Endodermal cell (in vitro differentiated cells): ENCODE measurements at regions not wholly inside any gene's neighbourhood (a gene's known extent, or its start where the extent isn't known, plus 50 kb on each side); places are given as distances from the start of the nearest gene placed in this dataset.
A peak's percentile ranks its signal among the peaks of the same experiment; 100 is the strongest.

ENCODE experiments used
- DNase-seq: peaks from one replicate; pipeline ENCODE4 v3.0.0-alpha.2; 2017
- H3K27ac ChIP-seq: 2 replicates; pipeline ENCODE4 v1.5.1; 2013; ENCODE audit warnings: mild to moderate bottlenecking, low read depth, low read length, moderate library complexity
- H3K27me3 ChIP-seq: 2 replicates; pipeline ENCODE4 v1.6.1; 2013; ENCODE audit warnings: mild to moderate bottlenecking, low read length, moderate library complexity; ENCODE audit not compliant: insufficient read depth, control insufficient read depth, poor library complexity, severe bottlenecking
- H3K36me3 ChIP-seq: 2 replicates; pipeline ENCODE4 v1.7.0; 2013; ENCODE audit warnings: mild to moderate bottlenecking, low read length, moderate library complexity; ENCODE audit not compliant: control insufficient read depth, insufficient read depth
- H3K4me1 ChIP-seq: one replicate; pipeline ENCODE4 v1.7.0; 2013; ENCODE audit warnings: low read length; ENCODE audit not compliant: control insufficient read depth, insufficient read depth
- H3K4me3 ChIP-seq: 2 replicates; pipeline ENCODE4 v1.5.1; 2013; ENCODE audit warnings: mild to moderate bottlenecking, low read length, moderate library complexity
- H3K9ac ChIP-seq: 2 replicates; pipeline ENCODE4 v1.6.1; 2013; ENCODE audit warnings: mild to moderate bottlenecking, low read length, moderate library complexity; ENCODE audit not compliant: poor library complexity, severe bottlenecking; ENCODE audit errors: extremely low read depth
- H3K9me3 ChIP-seq: 2 replicates; pipeline ENCODE4 v1.6.1; 2013; ENCODE audit warnings: mild to moderate bottlenecking, low read length, moderate library complexity; ENCODE audit not compliant: control insufficient read depth
- H3K27ac Mint-ChIP-seq: 2 replicates; pipeline ENCODE4 v1.8.0; 2020; ENCODE audit warnings: mixed read lengths
- H3K27me3 Mint-ChIP-seq: 2 replicates; pipeline ENCODE4 v1.8.0; 2021; ENCODE audit warnings: mild to moderate bottlenecking, mixed read lengths; ENCODE audit not compliant: insufficient read depth
- H3K36me3 Mint-ChIP-seq: 2 replicates; pipeline ENCODE4 v1.8.0; 2020; ENCODE audit warnings: low read depth, mixed read lengths
- H3K4me1 Mint-ChIP-seq: 2 replicates; pipeline ENCODE4 v1.8.0; 2020; ENCODE audit warnings: mixed read lengths
- H3K4me3 Mint-ChIP-seq: 2 replicates; pipeline ENCODE4 v1.8.0; 2020; ENCODE audit warnings: mild to moderate bottlenecking, moderate library complexity, mixed read lengths
- H3K9me3 Mint-ChIP-seq: 2 replicates; pipeline ENCODE4 v1.8.0; 2020; ENCODE audit warnings: mild to moderate bottlenecking, mixed read lengths
- WGBS, 2 experiments: methylation state at CpG; one replicate each; pipeline versions ENCODE4 v1.1.5 to v1.1.7; 2013; ENCODE audit warnings: missing lambda C conversion rate in 2 of 2, mixed read lengths in 1 of 2; ENCODE audit not compliant: insufficient coverage in 1 of 2, insufficient read length in 1 of 2; 5-methylcytosine and 5-hydroxymethylcytosine counted together
- TF ChIP-seq, protein P1 (sequence below): fragments of 200-600 bp; sonication (generic); conservative IDR thresholded peaks from 2 replicates; pipeline ENCODE4 v1.5.0; 2021; ENCODE audit warnings: antibody characterized with exemption, mild to moderate bottlenecking

GRCh38 chr16:6248199-6248598 lies 1084.4 kb upstream of the RBFOX1 start:
- H3K27me3 Mint-ChIP-seq = peaks cover 49% of the 10 kb centered on the region
- no peak for DNase-seq
- TF ChIP-seq, protein P1, sequence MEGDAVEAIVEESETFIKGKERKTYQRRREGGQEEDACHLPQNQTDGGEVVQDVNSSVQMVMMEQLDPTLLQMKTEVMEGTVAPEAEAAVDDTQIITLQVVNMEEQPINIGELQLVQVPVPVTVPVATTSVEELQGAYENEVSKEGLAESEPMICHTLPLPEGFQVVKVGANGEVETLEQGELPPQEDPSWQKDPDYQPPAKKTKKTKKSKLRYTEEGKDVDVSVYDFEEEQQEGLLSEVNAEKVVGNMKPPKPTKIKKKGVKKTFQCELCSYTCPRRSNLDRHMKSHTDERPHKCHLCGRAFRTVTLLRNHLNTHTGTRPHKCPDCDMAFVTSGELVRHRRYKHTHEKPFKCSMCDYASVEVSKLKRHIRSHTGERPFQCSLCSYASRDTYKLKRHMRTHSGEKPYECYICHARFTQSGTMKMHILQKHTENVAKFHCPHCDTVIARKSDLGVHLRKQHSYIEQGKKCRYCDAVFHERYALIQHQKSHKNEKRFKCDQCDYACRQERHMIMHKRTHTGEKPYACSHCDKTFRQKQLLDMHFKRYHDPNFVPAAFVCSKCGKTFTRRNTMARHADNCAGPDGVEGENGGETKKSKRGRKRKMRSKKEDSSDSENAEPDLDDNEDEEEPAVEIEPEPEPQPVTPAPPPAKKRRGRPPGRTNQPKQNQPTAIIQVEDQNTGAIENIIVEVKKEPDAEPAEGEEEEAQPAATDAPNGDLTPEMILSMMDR = no peak
- Histone ChIP-seq H3K36me3 (no peaks in the 10 kb centered on the region), H3K9me3 (no peaks in the 10 kb centered on the region), H3K4me1 (peaks cover 5% of the 10 kb centered on the region), H3K9ac (no peak overlapping the region), H3K4me3 (no peak overlapping the region), H3K27me3 (peaks cover 33% of the 10 kb centered on the region), H3K27ac (peak overlapping the region; percentile 49)
- no peaks in the 10 kb centered on the region for H3K36me3 Mint-ChIP-seq
- no peak overlapping the region for H3K4me3 Mint-ChIP-seq
- no peaks in the 10 kb centered on the region for H3K9me3 Mint-ChIP-seq
- no peak overlapping the region for H3K27ac Mint-ChIP-seq
- WGBS, 2 experiments = 78 to 100% methylated on average over 2 to 4 of the region's 4 CpGs
- peaks cover 10% of the 10 kb centered on the region for H3K4me1 Mint-ChIP-seq

- no peaks in the 10 kb centered on the region for H3K9me3 ChIP-seq
- 95 to 100% methylated on average over 1 to 4 of the region's 4 CpGs for WGBS, 2 experiments
- H3K4me3 ChIP-seq = no peak overlapping the region
- no peaks in the 10 kb centered on the region for H3K36me3 ChIP-seq
- H3K9ac ChIP-seq = no peak overlapping the region
- peaks cover 45% of the 10 kb centered on the region for H3K27me3 Mint-ChIP-seq
- peaks cover 33% of the 10 kb centered on the region for H3K27me3 ChIP-seq
- H3K4me3 Mint-ChIP-seq = no peak overlapping the region
- no peak overlapping the region for H3K27ac Mint-ChIP-seq
- peaks cover 10% of the 10 kb centered on the region for H3K4me1 Mint-ChIP-seq
- TF ChIP-seq, protein P1 = no peak
- peak overlapping the region; percentile 49 for H3K27ac ChIP-seq
- no peaks in the 10 kb centered on the region for H3K36me3 Mint-ChIP-seq
- DNase-seq = no peak
- H3K4me1 ChIP-seq = peaks cover 5% of the 10 kb centered on the region
- H3K9me3 Mint-ChIP-seq = no peaks in the 10 kb centered on the region
These were observed 1084.9 kb upstream of the RBFOX1 start for GRCh38 chr16:6247775-6248174.

DNA sequence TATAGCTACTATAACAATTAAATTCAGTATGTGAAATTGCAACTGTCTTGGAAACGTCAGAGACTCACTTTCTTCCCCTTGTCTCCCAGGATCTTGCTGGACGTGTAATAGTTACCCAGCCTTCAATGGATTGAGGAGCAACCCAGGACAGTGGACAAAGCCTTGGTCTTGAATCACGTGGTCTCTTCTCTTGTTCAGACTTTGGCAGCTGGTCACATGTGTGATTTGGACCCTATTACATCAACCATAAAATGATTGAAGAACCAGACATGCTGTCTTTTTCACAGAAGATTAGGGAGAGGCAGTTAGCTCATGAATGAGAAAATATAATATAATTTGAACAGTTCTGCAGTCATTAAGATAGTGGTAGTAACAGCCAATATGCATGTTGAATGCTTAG lies 1085.5 kb upstream of the RBFOX1 start:
- Mint-ChIP-seq H3K36me3 (no peaks in the 10 kb centered on the region), H3K9me3 (no peaks in the 10 kb centered on the region), H3K4me3 (no peak overlapping the region), H3K4me1 (peaks cover 8% of the 10 kb centered on the region), H3K27ac (no peak overlapping the region), H3K27me3 (peaks cover 43% of the 10 kb centered on the region)
- Histone ChIP-seq H3K4me1 (peaks cover 5% of the 10 kb centered on the region), H3K27me3 (peaks cover 33% of the 10 kb centered on the region), H3K4me3 (no peak overlapping the region), H3K9ac (no peak overlapping the region), H3K9me3 (no peaks in the 10 kb centered on the region), H3K27ac (no peak overlapping the region), H3K36me3 (no peaks in the 10 kb centered on the region)
- WGBS, 2 experiments = 79 to 94% methylated on average over 2 to 3 of the region's 3 CpGs
- DNase-seq = no peak
- TF ChIP-seq, protein P1 = no peak
